Thoracic aorta (tissue), 2 donors: ENCODE measurements at regions not wholly inside any gene's neighbourhood (a gene's known extent, or its start where the extent isn't known, plus 50 kb on each side); places are given as distances from the start of the nearest gene placed in this dataset.

Experiments
- ATAC-seq: fragments of 150-250 bp; one replicate; pipeline ENCODE4 v1.8.0; 2017; ENCODE audit warnings: low read depth; ENCODE audit not compliant: insufficient number of reproducible peaks, low FRiP score
- DNase-seq: peaks from one replicate; pipeline ENCODE4 v3.0.0-alpha.2; 2020; ENCODE audit warnings: low spot score
- H3K27ac ChIP-seq, 2 donors: fragments of 200-600 bp; sonication (generic); 1 replicate in 1 of 2; 2 replicates in 1 of 2; pipeline ENCODE4 v1.5.1; 2016; ENCODE audit warnings: mild to moderate bottlenecking in 2 of 2, moderate library complexity in 2 of 2
- H3K27me3 ChIP-seq: fragments of 200-600 bp; sonication (generic); replicated peaks from 2 replicates; pipeline ENCODE4 v1.6.0; 2016; ENCODE audit warnings: mild to moderate bottlenecking; ENCODE audit not compliant: insufficient read depth
- H3K36me3 ChIP-seq: fragments of 200-600 bp; sonication (generic); one replicate; pipeline ENCODE4 v1.5.1; 2016
- H3K4me1 ChIP-seq, 2 donors: fragments of 200-600 bp; sonication (generic); 1 replicate in 1 of 2; 2 replicates in 1 of 2; pipeline versions ENCODE4 v1.5.1 to v1.6.0; 2016; ENCODE audit warnings: low read depth in 2 of 2, mild to moderate bottlenecking in 1 of 2; ENCODE audit not compliant: control insufficient read depth in 1 of 2
- H3K4me3 ChIP-seq: fragments of 200-600 bp; sonication (generic); 2 replicates; pipeline ENCODE4 v1.5.1; 2016; ENCODE audit warnings: mild to moderate bottlenecking
- H3K9me3 ChIP-seq: fragments of 200-600 bp; sonication (generic); 2 replicates; pipeline ENCODE4 v1.5.1; 2016
- CTCF ChIP-seq: fragments of 200-600 bp; sonication (generic); IDR thresholded peaks from one replicate; pipeline ENCODE4 v1.5.1; 2019; ENCODE audit warnings: antibody characterized with exemption

GRCh38 chr5:10857338-10857733 is 96.3 kb upstream of the DAP start:
- no peak for ATAC-seq
- Histone ChIP-seq H3K4me3 (no peak overlapping the region), H3K4me1 (no peaks in the 10 kb centered on the region), H3K27me3 (no peaks in the 10 kb centered on the region), H3K9me3 (no peaks in the 10 kb centered on the region), H3K27ac (no peak overlapping the region), H3K36me3 (no peaks in the 10 kb centered on the region)
- no peak for TF ChIP-seq CTCF
- DNase-seq = no peak

GRCh38 chr5:10856683-10857337 is 95.8 kb upstream of the DAP start:
- Histone ChIP-seq H3K4me3 (no peak overlapping the region), H3K27ac (no peak overlapping the region), H3K4me1 (no peaks in the 10 kb centered on the region), H3K36me3 (no peaks in the 10 kb centered on the region), H3K27me3 (no peaks in the 10 kb centered on the region), H3K9me3 (no peaks in the 10 kb centered on the region)
- TF ChIP-seq CTCF = peak; percentile 51
- ATAC-seq = no peak
- no peak for DNase-seq

DNA sequence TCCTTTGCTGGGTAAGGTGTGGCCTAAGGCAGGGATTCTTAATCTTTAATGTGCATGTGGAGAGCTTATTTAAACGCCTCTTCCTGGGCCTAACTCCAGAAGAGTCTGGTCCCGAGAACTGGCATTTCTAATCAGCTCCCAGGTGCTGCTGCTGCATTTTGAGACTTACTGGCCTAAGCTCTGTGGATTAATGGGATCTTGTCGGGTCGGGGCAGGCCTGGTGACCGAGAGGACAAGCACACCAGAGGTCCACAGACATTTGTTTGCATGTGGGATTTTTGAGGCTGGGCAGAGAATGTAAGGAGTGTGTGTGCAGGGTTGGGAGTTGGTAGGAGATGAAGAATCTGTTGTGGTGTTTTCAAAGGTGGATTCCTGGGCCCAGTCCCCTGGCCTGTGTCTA is 95.0 kb upstream of the DAP start:
- no peak for TF ChIP-seq CTCF
- Histone ChIP-seq H3K9me3 (no peaks in the 10 kb centered on the region), H3K27me3 (no peaks in the 10 kb centered on the region)

GRCh38 chr5:10854506-10855277 is 93.7 kb upstream of the DAP start:
- TF ChIP-seq CTCF = no peak
- ATAC-seq (no peak), DNase-seq (no peak)
- no peak overlapping the region for H3K4me3 ChIP-seq
- no peaks in the 10 kb centered on the region for H3K4me1 ChIP-seq
- no peaks in the 10 kb centered on the region for H3K9me3 ChIP-seq
- H3K27me3 ChIP-seq = no peaks in the 10 kb centered on the region
- no peak overlapping the region for H3K27ac ChIP-seq
- no peaks in the 10 kb centered on the region for H3K36me3 ChIP-seq

More for the DNA sequence above, 95.0 kb upstream of the DAP start:
- Histone ChIP-seq H3K4me3 (no peak overlapping the region), H3K27ac (no peak overlapping the region), H3K36me3 (no peaks in the 10 kb centered on the region), H3K4me1 (no peaks in the 10 kb centered on the region)
- DNase-seq (no peak), ATAC-seq (no peak)

DNA sequence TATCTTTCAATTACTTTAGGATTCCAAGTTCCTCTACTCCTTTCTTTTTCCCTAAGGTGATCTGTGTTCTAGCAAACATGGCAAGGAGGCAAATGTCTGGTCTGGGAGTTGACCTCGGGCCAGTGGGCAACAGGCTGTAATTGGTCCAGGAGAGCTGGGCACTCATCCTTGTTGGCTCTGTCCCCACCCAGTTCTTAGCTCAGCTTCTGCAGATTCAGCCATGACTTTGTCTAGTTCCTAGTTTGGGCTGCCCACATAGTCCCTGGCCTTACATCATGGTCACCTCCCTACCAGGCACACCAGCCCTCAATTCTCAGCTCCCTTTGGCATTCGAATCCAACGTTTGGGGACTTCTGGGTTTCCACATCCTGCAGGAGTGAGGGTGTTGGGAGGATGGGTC is 92.1 kb upstream of the DAP start:
- H3K27me3 ChIP-seq = no peaks in the 10 kb centered on the region

More for the DNA sequence above, 92.1 kb upstream of the DAP start:
- Histone ChIP-seq H3K27ac (no peak overlapping the region), H3K9me3 (no peaks in the 10 kb centered on the region), H3K4me1 (no peaks in the 10 kb centered on the region), H3K36me3 (no peaks in the 10 kb centered on the region), H3K4me3 (no peak overlapping the region)
- DNase-seq (no peak), ATAC-seq (no peak)
- no peak for TF ChIP-seq CTCF
